Epidermal melanocyte (primary cell): ENCODE measurements at regions not wholly inside any gene's neighbourhood (a gene's known extent, or its start where the extent isn't known, plus 50 kb on each side); places are given as distances from the start of the nearest gene placed in this dataset.
"Not testable (repeated sequence)": the region's sequence is repeated elsewhere in the genome, so short reads cannot be mapped to it uniquely, and the experiment has no call there.

Experiments
- DNase-seq: peaks from one replicate; pipeline ENCODE4 v3.0.0; 2011; ENCODE audit warnings: low spot score; ENCODE audit not compliant: insufficient read length

GRCh38 chr12:47350062-47350408 lies 270.3 kb upstream of the AMIGO2 start:
- DNase-seq, result no peak

GRCh38 chr12:47349137-47350061 lies 269.6 kb upstream of the AMIGO2 start:
- DNase-seq, result no peak

GRCh38 chr12:47348206-47348605 lies 268.4 kb upstream of the AMIGO2 start:
- no peak for DNase-seq

GRCh38 chr12:47346251-47347019 lies 266.7 kb upstream of the AMIGO2 start:
- no peak for DNase-seq

- DNase-seq, result no peak
Observed at GRCh38 chr12:47343684-47344567, 264.2 kb upstream of the AMIGO2 start.

GRCh38 chr12:47340411-47341015 lies 260.8 kb upstream of the AMIGO2 start:
- no peak for DNase-seq

GRCh38 chr12:47337581-47337980 lies 257.8 kb upstream of the AMIGO2 start:
- DNase-seq, result no peak

GRCh38 chr12:47333271-47333858 lies 253.6 kb upstream of the AMIGO2 start:
- not testable (repeated sequence) for DNase-seq

- no peak for DNase-seq
Observed at GRCh38 chr12:47328831-47329545, 249.2 kb upstream of the AMIGO2 start.

- DNase-seq, result no peak
Observed at GRCh38 chr12:47326190-47326589, 246.4 kb upstream of the AMIGO2 start.

- no peak for DNase-seq
Observed at GRCh38 chr12:47323802-47324201, 244.0 kb upstream of the AMIGO2 start.

GRCh38 chr12:47321436-47321835 lies 241.7 kb upstream of the AMIGO2 start:
- DNase-seq, result no peak

GRCh38 chr12:47319746-47320145 lies 240.0 kb upstream of the AMIGO2 start:
- DNase-seq, result no peak

- DNase-seq, result no peak
Observed at GRCh38 chr12:47318963-47319362, 239.2 kb upstream of the AMIGO2 start.

- DNase-seq, result no peak
Observed at GRCh38 chr12:47317175-47317915, 237.6 kb upstream of the AMIGO2 start.

- no peak for DNase-seq
Observed at GRCh38 chr12:47316609-47317049, 236.9 kb upstream of the AMIGO2 start.

- DNase-seq, result no peak
Observed at GRCh38 chr12:47314996-47315395, 235.2 kb upstream of the AMIGO2 start.

- DNase-seq, result no peak
Observed at GRCh38 chr12:47312808-47313426, 233.2 kb upstream of the AMIGO2 start.

- DNase-seq, result no peak
Observed at GRCh38 chr12:47312147-47312546, 232.4 kb upstream of the AMIGO2 start.
